Activated naive CD8-positive, alpha-beta T cell treated with anti-CD3 and anti-CD28 coated beads, Interleukin-2, amount 50 U/mL, for 24 hours (primary cell): ENCODE measurements at regions not wholly inside any gene's neighbourhood (a gene's known extent, or its start where the extent isn't known, plus 50 kb on each side); places are given as distances from the start of the nearest gene placed in this dataset.

Source experiments
- ATAC-seq: fragments of 150-1000 bp; cut with Tn5 transposase; one replicate; pipeline ENCODE4 v1.10.0; 2021
- DNase-seq: peaks from one replicate; pipeline ENCODE4 v3.0.0; 2021
- H3K27ac Mint-ChIP-seq: one replicate; pipeline ENCODE4 v1.8.0; 2021; ENCODE audit warnings: mild to moderate bottlenecking, mixed read lengths
- H3K27me3 Mint-ChIP-seq: one replicate; pipeline ENCODE4 v1.8.0; 2021; ENCODE audit warnings: mixed read lengths
- H3K36me3 Mint-ChIP-seq: one replicate; pipeline ENCODE4 v1.8.0; 2021; ENCODE audit warnings: low read depth, mixed read lengths
- H3K4me1 Mint-ChIP-seq: one replicate; pipeline ENCODE4 v1.8.0; 2021; ENCODE audit warnings: mixed read lengths
- H3K4me3 Mint-ChIP-seq: one replicate; pipeline ENCODE4 v1.8.0; 2021; ENCODE audit warnings: mild to moderate bottlenecking, moderate library complexity, mixed read lengths
- H3K9me3 Mint-ChIP-seq: one replicate; pipeline ENCODE4 v1.8.0; 2021; ENCODE audit warnings: mixed read lengths

DNA sequence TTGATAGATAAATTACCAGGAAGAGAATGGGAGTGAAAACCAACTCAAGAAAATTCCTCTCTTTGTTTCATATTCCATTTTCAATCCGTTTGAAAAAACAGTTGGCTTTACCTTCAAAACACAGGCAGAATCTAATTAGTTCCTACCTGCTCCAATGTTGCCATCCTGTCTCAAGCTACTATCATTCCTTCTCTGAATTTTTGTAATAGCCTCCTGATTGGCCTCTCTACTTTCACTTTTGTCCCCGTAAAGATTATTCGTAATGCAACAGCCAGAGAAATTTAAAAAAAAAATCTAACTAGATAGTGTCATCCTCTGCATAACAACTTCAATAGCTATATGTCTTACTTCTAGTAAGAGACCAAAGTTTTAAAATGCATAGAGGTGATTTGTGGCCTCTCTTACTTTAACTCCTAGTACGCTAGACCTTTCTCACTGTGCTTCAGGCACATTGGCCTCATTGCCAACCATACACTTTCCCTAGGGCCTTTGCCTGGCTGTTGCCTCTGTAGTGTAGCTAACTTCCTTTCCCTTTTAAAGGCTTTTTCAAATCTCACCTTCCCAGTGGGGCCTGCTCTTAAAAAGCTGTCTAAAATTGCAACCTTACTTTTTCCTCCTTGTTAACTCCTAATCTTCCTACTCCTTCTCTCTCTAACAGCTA lies 311.3 kb upstream of the GRIN3A start:
- Mint-ChIP-seq H3K27ac (peak overlapping the region; percentile 86), H3K36me3 (no peaks in the 10 kb centered on the region), H3K4me1 (peaks cover 43% of the 10 kb centered on the region), H3K9me3 (peaks cover 8% of the 10 kb centered on the region), H3K27me3 (no peaks in the 10 kb centered on the region), H3K4me3 (peak overlapping the region; percentile 68)
- ATAC-seq (peak; percentile 36), DNase-seq (peak; percentile 3)

DNA sequence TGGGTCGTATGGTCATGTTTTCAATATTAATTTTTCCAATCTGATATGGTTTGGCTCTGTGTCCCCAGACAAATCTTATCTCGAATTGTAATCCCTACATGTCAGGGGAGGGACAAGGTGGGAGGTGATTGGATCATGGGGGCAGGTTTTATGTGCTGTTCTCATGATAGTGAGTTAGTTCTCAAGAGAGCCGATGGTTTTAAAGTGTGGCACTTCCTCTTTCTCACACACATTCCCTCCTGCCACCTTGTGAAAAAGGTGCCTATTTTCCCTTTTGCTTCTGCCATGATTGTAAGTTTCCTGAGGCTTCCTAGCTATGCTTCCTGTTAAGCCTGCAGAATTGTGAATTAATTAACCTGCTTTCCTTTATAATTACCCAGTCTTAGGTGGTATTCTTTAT lies 309.1 kb upstream of the GRIN3A start:
- Mint-ChIP-seq H3K36me3 (no peaks in the 10 kb centered on the region), H3K27ac (no peak overlapping the region), H3K4me3 (no peak overlapping the region), H3K9me3 (peaks cover 8% of the 10 kb centered on the region), H3K4me1 (peaks cover 37% of the 10 kb centered on the region), H3K27me3 (no peaks in the 10 kb centered on the region)
- no peak for DNase-seq
- ATAC-seq = no peak

DNA sequence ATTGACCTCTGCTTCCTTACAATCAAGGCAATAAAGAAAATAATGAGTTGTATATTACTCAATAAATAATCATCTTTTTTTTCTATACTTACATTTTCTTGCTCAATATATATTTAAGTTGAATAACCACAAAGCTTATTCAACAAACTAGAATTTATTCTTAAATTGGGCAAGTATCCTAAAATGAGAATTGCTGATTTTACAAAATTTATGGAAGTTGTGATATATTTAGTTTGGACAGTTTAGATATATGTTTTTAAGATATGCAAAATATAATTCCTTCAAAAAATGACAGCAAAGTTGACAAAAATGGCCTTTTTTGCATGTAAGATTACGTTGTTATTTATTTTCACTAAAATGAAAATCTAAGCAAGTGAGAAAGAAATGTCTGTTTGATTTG lies 305.7 kb upstream of the GRIN3A start:
- Mint-ChIP-seq H3K4me1 (peaks cover 15% of the 10 kb centered on the region), H3K27ac (no peak overlapping the region), H3K36me3 (no peaks in the 10 kb centered on the region), H3K27me3 (no peaks in the 10 kb centered on the region), H3K4me3 (no peak overlapping the region), H3K9me3 (peaks cover 8% of the 10 kb centered on the region)
- ATAC-seq (no peak), DNase-seq (no peak)

DNA sequence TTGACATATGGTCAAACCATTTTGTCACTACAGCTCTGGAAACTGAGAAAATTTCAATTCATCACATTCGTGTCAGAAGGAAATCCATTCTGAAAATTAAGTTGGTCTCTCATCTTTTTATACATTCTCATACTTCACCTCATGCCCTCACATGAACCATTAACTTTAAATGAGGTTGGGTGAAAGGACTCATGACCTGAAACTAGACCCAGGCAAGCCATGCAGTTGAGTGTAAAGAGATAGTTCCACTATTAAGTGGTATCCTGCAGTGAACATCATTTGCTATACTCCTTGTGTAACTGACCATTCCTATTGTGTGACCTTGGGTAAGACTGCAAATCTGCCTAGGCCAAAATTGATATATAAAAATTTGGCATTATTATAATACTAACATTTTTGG lies 299.6 kb upstream of the GRIN3A start:
- H3K4me1 Mint-ChIP-seq = peaks cover 2% of the 10 kb centered on the region
- H3K9me3 Mint-ChIP-seq = peaks cover 5% of the 10 kb centered on the region
- ATAC-seq (no peak), DNase-seq (no peak)
- H3K36me3 Mint-ChIP-seq = no peaks in the 10 kb centered on the region
- no peak overlapping the region for H3K4me3 Mint-ChIP-seq
- H3K27ac Mint-ChIP-seq = no peak overlapping the region
- H3K27me3 Mint-ChIP-seq = no peaks in the 10 kb centered on the region

DNA sequence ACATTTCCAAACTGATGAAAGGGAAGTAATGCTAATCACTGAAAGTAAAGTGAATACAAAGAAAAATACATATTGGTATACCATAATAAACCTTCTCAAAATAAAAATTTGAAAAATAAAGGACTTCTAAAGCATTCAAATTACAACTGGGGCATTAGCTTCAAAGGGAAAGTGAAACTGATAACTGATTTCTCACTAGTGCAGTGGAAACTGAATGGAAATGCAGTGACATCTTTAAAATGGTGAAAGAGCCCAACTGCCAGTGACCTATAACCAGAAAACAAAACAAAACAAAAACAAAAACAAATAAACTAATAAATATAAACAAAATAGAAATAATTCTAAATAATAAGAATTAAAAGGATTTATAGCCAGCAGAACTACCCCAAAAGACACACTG lies 297.5 kb upstream of the GRIN3A start:
- no peak for ATAC-seq
- H3K4me3 Mint-ChIP-seq = no peak overlapping the region
- H3K36me3 Mint-ChIP-seq = no peaks in the 10 kb centered on the region
- H3K9me3 Mint-ChIP-seq = peaks cover 5% of the 10 kb centered on the region
- peaks cover 2% of the 10 kb centered on the region for H3K4me1 Mint-ChIP-seq
- DNase-seq = no peak
- H3K27me3 Mint-ChIP-seq = no peaks in the 10 kb centered on the region
- H3K27ac Mint-ChIP-seq = no peak overlapping the region

DNA sequence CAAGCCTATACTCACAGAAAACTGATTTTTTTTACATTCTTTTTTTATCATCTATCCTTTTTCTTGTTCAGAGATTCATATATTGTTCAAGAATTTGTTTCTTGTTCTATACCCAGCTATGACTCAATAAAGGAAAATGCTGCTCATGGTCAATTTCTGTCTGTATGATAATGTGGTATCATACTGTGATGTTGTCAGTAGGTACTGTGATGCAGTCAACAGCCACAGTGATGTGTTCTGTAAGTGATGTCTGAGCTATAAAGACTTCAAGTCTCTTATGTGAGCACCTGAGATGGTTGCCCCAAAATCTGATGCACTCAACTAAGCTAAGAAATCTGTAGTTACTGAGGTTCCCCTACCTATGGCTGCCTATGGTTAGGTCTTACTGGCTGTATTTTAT lies 294.2 kb upstream of the GRIN3A start:
- no peak for DNase-seq
- H3K4me3 Mint-ChIP-seq = no peak overlapping the region
- no peak overlapping the region for H3K27ac Mint-ChIP-seq

DNA sequence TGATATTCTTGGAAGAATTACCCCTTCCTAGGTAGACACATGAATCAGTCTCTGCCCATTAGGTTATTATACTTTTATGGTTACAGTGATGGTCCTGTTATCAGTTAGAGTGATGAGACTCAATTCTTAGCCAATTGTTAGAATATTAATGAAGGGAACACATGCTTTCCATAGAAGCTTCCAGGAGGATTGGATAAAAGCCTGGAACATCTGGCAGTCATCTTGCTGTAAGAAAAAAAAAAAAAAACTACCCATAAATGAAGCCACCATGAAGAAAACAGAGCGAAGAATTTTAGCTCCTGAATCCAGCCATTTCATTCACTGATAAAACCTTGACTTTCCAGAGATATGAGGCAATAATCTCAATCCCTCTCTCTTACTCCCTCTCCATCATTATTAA lies 262.5 kb upstream of the GRIN3A start:
- no peaks in the 10 kb centered on the region for H3K4me1 Mint-ChIP-seq
- no peaks in the 10 kb centered on the region for H3K27me3 Mint-ChIP-seq
- ATAC-seq (no peak), DNase-seq (no peak)
- no peaks in the 10 kb centered on the region for H3K9me3 Mint-ChIP-seq
- no peaks in the 10 kb centered on the region for H3K36me3 Mint-ChIP-seq
- H3K27ac Mint-ChIP-seq = no peak overlapping the region
- no peak overlapping the region for H3K4me3 Mint-ChIP-seq

More for the DNA sequence above, 294.2 kb upstream of the GRIN3A start:
- Mint-ChIP-seq H3K36me3 (no peaks in the 10 kb centered on the region), H3K9me3 (peaks cover 9% of the 10 kb centered on the region), H3K27me3 (no peaks in the 10 kb centered on the region), H3K4me1 (peaks cover 2% of the 10 kb centered on the region)
- no peak for ATAC-seq

DNA sequence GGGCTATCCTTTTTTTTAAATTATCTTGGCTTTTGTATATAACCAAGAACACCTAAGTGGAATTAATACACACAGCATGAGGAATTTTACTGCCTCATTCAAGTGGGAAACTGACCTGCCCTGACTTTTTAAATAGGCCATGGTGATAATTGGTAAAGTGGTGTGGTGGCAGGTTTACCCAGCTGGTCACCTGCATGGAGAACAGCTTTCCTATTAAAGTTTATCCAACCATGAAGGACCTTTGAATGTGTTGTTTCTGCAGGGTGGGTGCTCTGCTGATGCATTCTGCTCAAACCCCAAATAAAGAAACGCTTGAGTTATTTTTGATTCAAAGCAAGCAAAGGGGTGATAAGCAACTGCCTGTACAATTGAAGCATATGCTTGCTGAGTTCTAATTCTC lies 261.0 kb upstream of the GRIN3A start:
- Mint-ChIP-seq H3K27ac (no peak overlapping the region), H3K4me3 (no peak overlapping the region), H3K36me3 (no peaks in the 10 kb centered on the region), H3K9me3 (no peaks in the 10 kb centered on the region), H3K4me1 (no peaks in the 10 kb centered on the region), H3K27me3 (no peaks in the 10 kb centered on the region)
- ATAC-seq (no peak), DNase-seq (no peak)

DNA sequence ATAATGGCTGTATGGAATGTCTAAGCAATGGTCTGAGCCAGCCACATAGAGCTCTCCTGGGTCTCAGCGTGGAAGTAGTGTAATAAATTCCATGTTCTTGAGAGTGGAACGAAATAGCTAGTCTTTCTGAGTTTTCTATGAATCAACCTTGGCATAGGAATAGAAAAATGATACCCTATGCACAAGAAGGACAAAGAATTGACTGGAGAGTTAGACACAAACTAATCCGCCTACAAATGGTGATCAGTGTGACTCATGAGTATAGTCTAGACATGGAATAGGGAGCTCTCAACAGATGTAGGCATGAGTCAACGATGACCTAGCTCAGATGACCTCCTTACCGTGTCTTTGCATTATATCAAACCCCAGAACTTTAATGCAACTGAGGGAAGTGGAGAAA lies 256.8 kb upstream of the GRIN3A start:
- no peak for DNase-seq
- H3K4me1 Mint-ChIP-seq = no peaks in the 10 kb centered on the region
- ATAC-seq = no peak
- H3K27me3 Mint-ChIP-seq = no peaks in the 10 kb centered on the region
- H3K4me3 Mint-ChIP-seq = no peak overlapping the region
- no peak overlapping the region for H3K27ac Mint-ChIP-seq
- no peaks in the 10 kb centered on the region for H3K36me3 Mint-ChIP-seq
- no peaks in the 10 kb centered on the region for H3K9me3 Mint-ChIP-seq

DNA sequence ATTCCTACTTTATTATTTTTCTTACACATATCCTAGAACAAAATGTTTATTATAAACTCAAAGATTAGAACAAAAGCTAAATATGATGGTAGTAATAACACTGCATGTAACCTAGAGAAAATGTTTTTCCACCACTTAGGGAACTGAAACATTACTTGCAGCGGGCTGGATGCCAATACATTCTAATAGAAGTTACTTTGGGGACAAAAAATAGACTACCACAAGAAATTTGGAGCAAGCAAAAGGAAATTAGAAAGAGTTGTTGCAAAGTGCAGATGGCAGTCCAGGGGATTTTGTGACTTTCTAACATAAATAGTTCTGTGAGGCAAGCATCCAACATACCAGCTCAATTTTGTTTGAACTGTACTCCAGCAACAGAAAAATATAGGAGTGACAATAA lies 255.3 kb upstream of the GRIN3A start:
- ATAC-seq = no peak
- Mint-ChIP-seq H3K36me3 (no peaks in the 10 kb centered on the region), H3K27ac (no peak overlapping the region), H3K4me1 (no peaks in the 10 kb centered on the region), H3K27me3 (peaks cover 2% of the 10 kb centered on the region), H3K9me3 (no peaks in the 10 kb centered on the region), H3K4me3 (no peak overlapping the region)
- DNase-seq = no peak

DNA sequence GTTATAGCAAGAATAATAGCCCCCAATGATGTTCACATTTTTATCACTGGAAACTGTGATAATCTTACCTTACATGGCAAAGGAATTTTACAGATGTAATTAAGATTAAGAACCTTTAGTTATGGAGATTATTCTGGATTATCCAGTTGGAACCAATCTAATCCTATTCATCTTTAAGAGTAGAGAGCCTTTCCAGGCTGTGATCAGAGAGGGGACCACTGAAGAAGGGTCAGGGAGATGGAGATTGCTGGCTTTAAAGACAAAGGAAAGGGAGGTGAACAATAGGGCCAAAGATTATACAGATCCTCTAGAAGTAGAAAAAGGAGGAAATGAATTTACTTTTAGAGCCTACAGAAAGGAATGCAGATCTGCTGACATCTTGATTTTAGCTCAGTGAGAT lies 253.5 kb upstream of the GRIN3A start:
- peaks cover 3% of the 10 kb centered on the region for H3K27me3 Mint-ChIP-seq
- no peak overlapping the region for H3K27ac Mint-ChIP-seq
- DNase-seq = no peak
- ATAC-seq = no peak
- H3K36me3 Mint-ChIP-seq = no peaks in the 10 kb centered on the region
- H3K9me3 Mint-ChIP-seq = no peaks in the 10 kb centered on the region
- no peaks in the 10 kb centered on the region for H3K4me1 Mint-ChIP-seq
- no peak overlapping the region for H3K4me3 Mint-ChIP-seq

DNA sequence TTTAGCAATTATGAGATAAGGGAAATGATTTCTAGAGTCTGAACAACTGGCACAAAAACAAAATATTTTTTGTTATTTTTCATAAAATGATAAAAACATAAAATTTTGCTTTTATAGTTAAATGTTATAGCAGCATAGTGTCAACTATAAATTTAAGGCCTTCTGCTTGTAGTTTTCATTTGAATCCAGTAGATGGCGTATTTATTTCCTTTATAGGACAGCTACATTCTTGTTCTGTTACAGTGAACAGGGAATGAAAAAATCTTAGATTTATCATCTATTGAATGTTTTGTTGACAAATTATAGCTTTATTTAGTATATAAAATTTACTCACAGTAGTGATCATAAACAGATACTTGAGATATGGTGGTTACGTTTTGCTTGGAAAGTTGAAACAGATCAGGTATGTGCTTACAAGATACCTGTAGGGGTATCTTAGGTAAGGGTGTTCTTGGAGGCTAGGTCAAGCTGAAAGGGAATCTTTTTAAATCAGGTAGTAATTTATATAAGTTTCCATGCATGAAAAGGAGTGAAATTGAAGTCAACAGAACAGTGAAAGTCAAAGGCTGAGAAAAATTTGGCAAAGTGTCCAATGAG lies 239.3 kb upstream of the GRIN3A start:
- no peak for DNase-seq
- H3K27ac Mint-ChIP-seq = no peak overlapping the region
- peaks cover 4% of the 10 kb centered on the region for H3K4me1 Mint-ChIP-seq
- no peaks in the 10 kb centered on the region for H3K27me3 Mint-ChIP-seq
- ATAC-seq = no peak
- H3K4me3 Mint-ChIP-seq = no peak overlapping the region
- H3K36me3 Mint-ChIP-seq = no peaks in the 10 kb centered on the region
- H3K9me3 Mint-ChIP-seq = no peaks in the 10 kb centered on the region

DNA sequence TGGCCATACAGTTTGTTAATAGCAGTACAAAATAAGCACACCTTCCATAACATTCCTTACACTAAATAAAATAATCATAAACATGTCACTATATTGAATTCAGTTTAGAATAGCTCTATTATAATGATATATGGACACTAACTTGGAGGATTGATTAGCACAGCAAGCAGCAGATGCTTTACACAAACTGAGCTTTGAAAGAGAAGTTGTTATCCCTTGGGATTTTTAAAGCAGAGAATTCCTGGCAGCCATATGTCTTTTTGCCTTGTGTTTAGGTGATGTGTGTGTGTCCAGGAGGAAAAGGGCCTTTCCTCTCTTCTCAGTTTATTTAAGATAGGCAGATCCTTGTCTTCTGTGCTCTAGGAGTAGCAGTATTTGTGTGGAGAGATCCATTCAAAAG lies 232.2 kb upstream of the GRIN3A start:
- no peaks in the 10 kb centered on the region for H3K27me3 Mint-ChIP-seq
- H3K4me1 Mint-ChIP-seq = no peaks in the 10 kb centered on the region
- ATAC-seq (no peak), DNase-seq (no peak)
- H3K9me3 Mint-ChIP-seq = no peaks in the 10 kb centered on the region
- H3K36me3 Mint-ChIP-seq = no peaks in the 10 kb centered on the region
- H3K27ac Mint-ChIP-seq = no peak overlapping the region
- no peak overlapping the region for H3K4me3 Mint-ChIP-seq

DNA sequence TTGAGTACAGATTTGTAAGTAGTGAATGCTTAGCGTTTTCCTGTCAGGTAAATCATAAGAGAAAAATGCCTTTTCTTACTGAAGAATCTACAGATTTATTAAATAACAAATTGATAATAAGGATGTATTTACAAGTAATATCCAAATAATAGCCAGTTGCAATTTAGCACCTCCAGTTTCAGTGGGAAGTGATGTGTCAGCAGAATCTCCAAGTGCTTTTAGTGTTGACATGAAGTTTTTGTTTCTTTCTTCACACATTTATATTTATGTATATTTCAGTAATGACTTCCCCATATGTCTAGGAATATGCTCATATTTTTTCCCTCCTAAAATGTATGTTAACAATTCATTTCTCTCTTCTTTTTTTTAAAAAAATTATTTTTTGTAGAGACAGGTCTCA lies 229.9 kb upstream of the GRIN3A start:
- Mint-ChIP-seq H3K4me3 (no peak overlapping the region), H3K36me3 (no peaks in the 10 kb centered on the region), H3K27ac (no peak overlapping the region), H3K9me3 (no peaks in the 10 kb centered on the region), H3K27me3 (no peaks in the 10 kb centered on the region), H3K4me1 (no peaks in the 10 kb centered on the region)
- ATAC-seq = no peak
- DNase-seq = no peak

DNA sequence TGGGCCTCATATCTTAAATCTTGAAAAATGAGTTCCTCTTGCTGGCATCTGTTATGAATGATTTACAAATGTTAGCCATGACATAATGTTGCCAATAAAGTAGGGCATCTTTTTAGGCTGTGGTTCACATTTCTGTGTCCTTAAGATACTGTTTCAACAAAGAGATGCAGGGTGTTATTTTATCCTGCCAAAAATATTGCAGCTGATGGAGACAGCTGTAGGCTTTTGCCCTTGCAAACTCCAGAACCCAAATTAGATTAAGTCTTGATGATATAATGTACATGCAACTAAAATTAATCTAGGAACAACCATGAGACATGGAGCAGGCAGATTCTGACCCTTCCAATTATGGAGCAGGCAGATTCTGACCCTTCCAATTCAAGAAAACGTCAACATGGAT lies 228.2 kb upstream of the GRIN3A start:
- ATAC-seq = no peak
- H3K4me3 Mint-ChIP-seq = no peak overlapping the region
- no peak for DNase-seq
- no peaks in the 10 kb centered on the region for H3K4me1 Mint-ChIP-seq
- H3K27me3 Mint-ChIP-seq = no peaks in the 10 kb centered on the region
- H3K27ac Mint-ChIP-seq = no peak overlapping the region
- no peaks in the 10 kb centered on the region for H3K36me3 Mint-ChIP-seq
- no peaks in the 10 kb centered on the region for H3K9me3 Mint-ChIP-seq

DNA sequence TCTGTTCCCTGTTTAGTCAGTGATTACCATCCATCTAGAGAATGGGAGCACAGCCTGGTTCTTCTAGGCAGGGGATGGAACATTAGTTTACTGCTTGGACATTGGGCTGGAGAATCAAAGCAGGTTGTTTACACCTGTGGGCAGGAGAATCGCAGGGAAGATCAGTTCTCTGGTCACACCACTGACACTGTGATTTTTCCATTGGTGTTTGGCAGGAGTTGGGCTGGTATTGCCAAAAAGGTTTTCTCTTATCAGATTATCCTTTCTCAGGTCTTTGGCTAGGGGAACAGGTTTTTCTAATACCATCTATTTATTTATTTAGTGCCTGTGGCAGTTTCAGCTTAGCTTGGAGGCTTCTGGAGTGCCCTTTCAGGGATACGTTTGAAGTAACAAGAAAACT lies 219.3 kb upstream of the GRIN3A start:
- no peak overlapping the region for H3K27ac Mint-ChIP-seq
- H3K4me3 Mint-ChIP-seq = no peak overlapping the region
- H3K4me1 Mint-ChIP-seq = no peaks in the 10 kb centered on the region
- H3K27me3 Mint-ChIP-seq = no peaks in the 10 kb centered on the region
- ATAC-seq (no peak), DNase-seq (no peak)
- no peaks in the 10 kb centered on the region for H3K9me3 Mint-ChIP-seq
- H3K36me3 Mint-ChIP-seq = no peaks in the 10 kb centered on the region
